Fibroblast of lung (primary cell): ENCODE measurements at regions not wholly inside any gene's neighbourhood (a gene's known extent, or its start where the extent isn't known, plus 50 kb on each side); places are given as distances from the start of the nearest gene placed in this dataset.

Experiments used
- EZH2 ChIP-seq: IDR thresholded peaks from 2 replicates; pipeline ENCODE4 v1.5.1; 2012; ENCODE audit warnings: low read length, control low read depth, mild to moderate bottlenecking; ENCODE audit errors: missing control alignments
- TF ChIP-seq, protein P1 (sequence below), 2 donors: IDR thresholded peaks in 1 of 2; conservative IDR thresholded peaks in 1 of 2; 1 replicate in 1 of 2; 2 replicates in 1 of 2; pipeline ENCODE4 v1.5.1; 2011 to 2012; ENCODE audit warnings: low read length in 2 of 2, control low read depth in 1 of 2, inconsistent platforms in 1 of 2, low read depth in 1 of 2, mild to moderate bottlenecking in 1 of 2

- TF ChIP-seq, protein P1, sequence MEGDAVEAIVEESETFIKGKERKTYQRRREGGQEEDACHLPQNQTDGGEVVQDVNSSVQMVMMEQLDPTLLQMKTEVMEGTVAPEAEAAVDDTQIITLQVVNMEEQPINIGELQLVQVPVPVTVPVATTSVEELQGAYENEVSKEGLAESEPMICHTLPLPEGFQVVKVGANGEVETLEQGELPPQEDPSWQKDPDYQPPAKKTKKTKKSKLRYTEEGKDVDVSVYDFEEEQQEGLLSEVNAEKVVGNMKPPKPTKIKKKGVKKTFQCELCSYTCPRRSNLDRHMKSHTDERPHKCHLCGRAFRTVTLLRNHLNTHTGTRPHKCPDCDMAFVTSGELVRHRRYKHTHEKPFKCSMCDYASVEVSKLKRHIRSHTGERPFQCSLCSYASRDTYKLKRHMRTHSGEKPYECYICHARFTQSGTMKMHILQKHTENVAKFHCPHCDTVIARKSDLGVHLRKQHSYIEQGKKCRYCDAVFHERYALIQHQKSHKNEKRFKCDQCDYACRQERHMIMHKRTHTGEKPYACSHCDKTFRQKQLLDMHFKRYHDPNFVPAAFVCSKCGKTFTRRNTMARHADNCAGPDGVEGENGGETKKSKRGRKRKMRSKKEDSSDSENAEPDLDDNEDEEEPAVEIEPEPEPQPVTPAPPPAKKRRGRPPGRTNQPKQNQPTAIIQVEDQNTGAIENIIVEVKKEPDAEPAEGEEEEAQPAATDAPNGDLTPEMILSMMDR (conservative IDR thresholded peaks at IDR 0.05 in 1 of 2, IDR thresholded peaks at IDR 0.05 in 1 of 2; ENCODE audit: low read depth in 1 of 2, low read length in 2 of 2): no peak
- no peak for TF ChIP-seq EZH2
These were observed 134.1 kb downstream of the SLC41A2 start for GRCh38 chr12:104823985-104824461.
